A549 (cell line): ENCODE measurements at regions not wholly inside any gene's neighbourhood (a gene's known extent, or its start where the extent isn't known, plus 50 kb on each side); places are given as distances from the start of the nearest gene placed in this dataset.
A peak's percentile ranks its signal among the peaks of the same experiment; 100 is the strongest.

Experiments
- ATAC-seq, 2 experiments: fragments of 200-7000 bp in 1 of 2; fragments of >200 bp in 1 of 2; cut with Nextera tagmentation in 1 of 2; cut with Tn5 transposase in 1 of 2; 3 replicates each; pipeline versions ENCODE4 v1.8.0 to v1.9.1; 2018 to 2020; ENCODE audit warnings: mild to moderate bottlenecking in 1 of 2, moderate library complexity in 1 of 2
- CTCF ChIA-PET: fragments of 300-600 bp; sonication (Branson Sonifier 250); formaldehyde crosslinking; extraction: SDS; loops from one replicate; lab custom pipeline; 2021; ENCODE audit warnings: antibody characterized with exemption, inconsistent platforms; lab: Yijun Ruan, JAX
- POLR2A ChIA-PET: fragments of 350-600 bp; formaldehyde crosslinking; extraction: SDS; loops from one replicate; lab custom pipeline; 2021; ENCODE audit warnings: antibody characterized with exemption, inconsistent platforms; lab: Yijun Ruan, JAX
- DNase-seq, 2 experiments: peaks; one replicate each; pipeline versions ENCODE4 v3.0.0 to v3.0.0-alpha.2; 2011 to 2016; ENCODE audit warnings: low read depth in 1 of 2, low spot score in 1 of 2
- FAIRE-seq: peaks from 2 replicates; lab custom pipeline; 2011; peaks lifted over from hg19 to GRCh38; lab: Jason Lieb, UNC
- H3K27ac ChIP-seq, 2 experiments: fragments of >200 bp; sonication (Bioruptor Twin); formaldehyde crosslinking; 3 replicates each; pipeline ENCODE4 v1.5.1; 2016 to 2017
- H3K4me1 ChIP-seq: fragments of >200 bp; sonication (Bioruptor Twin); formaldehyde crosslinking; 3 replicates; pipeline ENCODE4 v1.6.1; 2016
- H3K4me2 ChIP-seq: fragments of >200 bp; sonication (Bioruptor Twin); formaldehyde crosslinking; 3 replicates; pipeline ENCODE4 v1.6.1; 2016
- H3K4me3 ChIP-seq: fragments of >200 bp; sonication (Bioruptor Twin); formaldehyde crosslinking; 3 replicates; pipeline ENCODE4 v1.5.1; 2016
- H3K9me3 ChIP-seq: fragments of >200 bp; sonication (Bioruptor Twin); formaldehyde crosslinking; 3 replicates; pipeline ENCODE4 v1.6.1; 2016
- BCL3 ChIP-seq: fragments of >200 bp; sonication (Bioruptor Twin); formaldehyde crosslinking; IDR thresholded peaks from 3 replicates; pipeline ENCODE4 v1.6.1; 2016
- BHLHE40 ChIP-seq: IDR thresholded peaks from 2 replicates; pipeline ENCODE4 v1.6.1; 2012; ENCODE audit warnings: low read depth, low read length, inconsistent platforms
- CBX8 ChIP-seq: fragments of 200-600 bp; sonication (generic); IDR thresholded peaks from 2 replicates; pipeline ENCODE4 v1.6.1; 2016
- CHD4 ChIP-seq: fragments of 200-600 bp; sonication (generic); IDR thresholded peaks from 2 replicates; pipeline ENCODE4 v1.6.1; 2016; ENCODE audit warnings: antibody characterized with exemption, mild to moderate bottlenecking, borderline replicate concordance
- CTCF ChIP-seq: fragments of >200 bp; sonication (Bioruptor Twin); formaldehyde crosslinking; IDR thresholded peaks from 3 replicates; pipeline ENCODE4 v1.5.1; 2016
- ELK1 ChIP-seq: fragments of 150-350 bp; IDR thresholded peaks from 2 replicates; pipeline ENCODE4 v1.6.1; 2014; ENCODE audit warnings: low read depth, mild to moderate bottlenecking, low read length
- ESRRA ChIP-seq: fragments of 150-350 bp; IDR thresholded peaks from 2 replicates; pipeline ENCODE4 v1.6.1; 2014; ENCODE audit warnings: mild to moderate bottlenecking, low read length, borderline replicate concordance
- FOSL2 ChIP-seq, 2 experiments: fragments of 450-650 bp in 1 of 2; fragments of >200 bp in 1 of 2; sonication (Bioruptor Twin) in 1 of 2; formaldehyde crosslinking; IDR thresholded peaks; 2 replicates each; pipeline versions ENCODE4 v1.5.0 to v1.6.1; 2016 to 2020; ENCODE audit warnings: mild to moderate bottlenecking in 1 of 2, moderate library complexity in 1 of 2
- FOXS1 ChIP-seq: fragments of 250-450 bp; sonication (Bioruptor Pico); IDR thresholded peaks from 2 replicates; pipeline ENCODE4 v1.5.0; 2020; ENCODE audit warnings: mild to moderate bottlenecking, moderate library complexity
- HDAC2 ChIP-seq: fragments of 200-600 bp; sonication (generic); IDR thresholded peaks from 2 replicates; pipeline ENCODE4 v1.6.1; 2016
- HOXA7 ChIP-seq: fragments of 250-450 bp; sonication (Bioruptor Pico); IDR thresholded peaks from 2 replicates; pipeline ENCODE4 v1.5.0; 2020; ENCODE audit warnings: mild to moderate bottlenecking, moderate library complexity
- HOXB13 ChIP-seq: fragments of 250-450 bp; sonication (Bioruptor Pico); IDR thresholded peaks from 2 replicates; pipeline ENCODE4 v1.5.0; 2020; ENCODE audit warnings: low read depth, mild to moderate bottlenecking, moderate library complexity
- KDM1A ChIP-seq: fragments of 200-600 bp; sonication (generic); IDR thresholded peaks from 2 replicates; pipeline ENCODE4 v1.6.1; 2016; ENCODE audit warnings: low read depth, mild to moderate bottlenecking
- KDM5A ChIP-seq: fragments of 200-600 bp; sonication (generic); IDR thresholded peaks from 2 replicates; pipeline ENCODE4 v1.6.1; 2016; ENCODE audit warnings: antibody characterized with exemption, mild to moderate bottlenecking
- NPAS2 ChIP-seq: fragments of 250-450 bp; sonication (Bioruptor Pico); IDR thresholded peaks from 2 replicates; pipeline ENCODE4 v1.8.0; 2022; ENCODE audit warnings: mild to moderate bottlenecking, moderate library complexity, borderline replicate concordance
- RAD21 ChIP-seq, 2 experiments: fragments of >200 bp in 1 of 2; sonication (Bioruptor Twin) in 1 of 2; formaldehyde crosslinking in 1 of 2; IDR thresholded peaks in 1 of 2; conservative IDR thresholded peaks in 1 of 2; 2 replicates in 1 of 2; 3 replicates in 1 of 2; pipeline ENCODE4 v1.6.1; 2012 to 2018; ENCODE audit warnings: inconsistent platforms in 1 of 2
- RNF2 ChIP-seq: fragments of 200-600 bp; sonication (generic); IDR thresholded peaks from 2 replicates; pipeline ENCODE4 v1.6.1; 2016; ENCODE audit warnings: low read depth, mild to moderate bottlenecking, antibody characterized with exemption, moderate library complexity, borderline replicate concordance
- SMC3 ChIP-seq: fragments of >200 bp; sonication (Bioruptor Twin); formaldehyde crosslinking; IDR thresholded peaks from 3 replicates; pipeline ENCODE4 v1.6.1; 2018; ENCODE audit warnings: inconsistent platforms
- TP53 ChIP-seq: fragments of 250-450 bp; sonication (Bioruptor Pico); IDR thresholded peaks from 2 replicates; pipeline ENCODE4 v1.5.0; 2021; ENCODE audit warnings: mild to moderate bottlenecking, moderate library complexity
- USF2 ChIP-seq: fragments of 450-650 bp; IDR thresholded peaks from 2 replicates; pipeline ENCODE4 v1.6.1; 2014; ENCODE audit warnings: antibody characterized with exemption
- ZFP36 ChIP-seq: fragments of 450-650 bp; IDR thresholded peaks from 2 replicates; pipeline ENCODE4 v1.6.1; 2014; ENCODE audit warnings: borderline replicate concordance; ENCODE audit not compliant: partially characterized antibody
- WGBS: methylation state at CpG from one replicate; pipeline ENCODE4 v1.1.6; 2017; ENCODE audit errors: missing lambda C conversion rate; 5-methylcytosine and 5-hydroxymethylcytosine counted together
- TF ChIP-seq, protein P1 (sequence below): fragments of >200 bp; sonication (Bioruptor Twin); formaldehyde crosslinking; IDR thresholded peaks from 2 replicates; pipeline ENCODE4 v1.6.1; 2016

DNA sequence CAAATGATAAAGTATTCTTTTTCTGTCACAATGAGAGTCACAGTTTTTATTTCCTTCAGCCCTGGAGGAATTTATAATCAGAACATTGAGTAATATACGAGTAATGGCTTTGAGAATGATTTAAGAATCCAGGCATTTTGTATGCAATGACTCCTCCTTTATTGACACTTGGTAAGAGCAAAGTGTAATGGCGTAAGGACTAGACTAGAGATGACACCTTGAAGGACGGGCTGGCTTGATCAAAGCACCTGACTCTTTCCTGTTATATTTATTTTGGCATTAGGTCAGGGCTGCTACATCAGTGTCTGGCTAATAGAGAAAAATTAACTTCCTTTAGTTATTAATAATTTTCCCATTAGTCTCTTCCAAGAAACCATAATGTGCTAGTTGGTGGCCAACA lies 482.4 kb upstream of the GCFC2 start:
- ChIA-PET CTCF (no interaction called here), POLR2A (no interaction called here)
- DNase-seq, result peak in 1 of 2 experiments; percentile 35
- H3K4me2 ChIP-seq, result no peak overlapping the region
- FAIRE-seq, result no peak
- ATAC-seq, result no peak
- H3K27ac ChIP-seq, result no peak overlapping the region
- H3K9me3 ChIP-seq, result 0 out of 3 replicates have a peak, but pooled peaks cover 5% of the 10 kb centered on the region
- no peaks in the 10 kb centered on the region for H3K4me1 ChIP-seq
- no peak overlapping the region for H3K4me3 ChIP-seq
- TF ChIP-seq KDM5A, result no peak
- WGBS, result 9% methylated on average over 3 of the region's 3 CpGs

DNA sequence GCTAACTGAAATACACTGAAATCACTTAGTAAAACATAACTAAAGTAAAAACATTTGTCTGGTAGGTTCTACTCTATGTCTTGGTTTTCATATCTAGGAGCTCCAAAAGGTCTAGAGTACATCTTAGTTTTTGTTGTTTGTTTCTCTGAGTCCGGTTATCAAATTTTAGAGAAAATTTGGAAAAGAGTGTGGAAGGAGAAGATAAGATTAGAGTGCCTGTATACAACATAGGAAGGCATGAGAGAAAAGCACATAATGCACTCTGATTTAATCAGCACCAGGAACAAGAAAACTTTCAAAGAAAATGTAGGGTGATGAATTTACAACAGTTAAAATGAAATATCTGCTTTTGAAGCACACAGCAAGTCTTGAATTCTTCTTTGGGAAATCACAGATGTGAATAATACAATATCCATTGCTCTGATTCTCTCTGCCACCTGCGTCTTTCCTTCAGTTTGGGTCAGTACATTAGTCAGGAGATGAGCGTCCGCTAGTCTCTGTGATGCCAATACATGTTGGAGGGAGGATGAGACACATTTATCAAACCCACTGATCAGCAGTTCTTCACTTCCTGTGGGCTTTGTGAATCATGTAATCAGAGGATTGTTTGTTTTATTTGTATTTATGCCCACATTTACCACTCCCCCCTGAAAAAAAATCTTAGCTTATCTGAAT lies 477.8 kb upstream of the GCFC2 start:
- POLR2A ChIA-PET, result no interaction called here
- Histone ChIP-seq H3K4me1 (no peaks in the 10 kb centered on the region), H3K9me3 (0 out of 3 replicates have a peak, but pooled peaks cover 12% of the 10 kb centered on the region), H3K4me2 (no peak overlapping the region), H3K4me3 (no peak overlapping the region), H3K27ac (no peak overlapping the region)
- 40% methylated on average over 4 of the region's 4 CpGs for WGBS
- no peak for DNase-seq
- no peak for FAIRE-seq
- no peak for ATAC-seq
- TF ChIP-seq FOSL2 (IDR thresholded peaks at IDR 0.05) (no peak), FOSL2 (CRISPR knock-in tag; IDR thresholded peaks at IDR 0.05) (no peak), ZFP36 (no peak), BCL3 (no peak), FOXS1 (CRISPR knock-in tag) (no peak), SMC3 (no peak), NPAS2 (CRISPR knock-in tag) (no peak), BHLHE40 (no peak), HDAC2 (no peak)
- CTCF ChIA-PET, result interaction anchor here (1.3 kb wide), 1 partner anchor 10 kb away, joined by 3 read pairs; no protein-coding TSS in a partner anchor

DNA sequence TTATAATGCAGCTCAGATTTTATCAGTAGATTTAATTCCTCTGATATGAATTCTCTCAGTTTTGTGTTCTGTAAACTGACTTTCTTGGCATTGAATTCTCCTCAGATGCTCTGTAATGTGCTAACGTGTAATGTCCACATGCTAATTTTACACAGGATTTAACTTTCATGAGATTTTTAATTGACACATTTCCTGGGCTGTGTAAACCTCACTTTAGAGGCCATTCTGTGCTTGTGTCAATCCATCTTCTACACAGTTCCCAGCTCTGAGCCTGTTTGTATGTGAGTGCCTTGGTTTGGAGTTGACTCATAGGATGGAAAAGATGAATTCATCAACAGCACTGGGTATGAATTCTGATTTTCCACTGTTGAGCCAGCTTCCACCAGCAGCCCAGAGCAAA lies 476.7 kb upstream of the GCFC2 start:
- H3K4me3 ChIP-seq, result no peak overlapping the region
- ChIA-PET CTCF (no interaction called here), POLR2A (no interaction called here)
- WGBS, result 29% methylated on average over 1 of the region's 1 CpG
- TF ChIP-seq CHD4, result no peak
- TF ChIP-seq, protein P1, sequence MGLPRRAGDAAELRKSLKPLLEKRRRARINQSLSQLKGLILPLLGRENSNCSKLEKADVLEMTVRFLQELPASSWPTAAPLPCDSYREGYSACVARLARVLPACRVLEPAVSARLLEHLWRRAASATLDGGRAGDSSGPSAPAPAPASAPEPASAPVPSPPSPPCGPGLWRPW, result no peak
- TF ChIP-seq CTCF, result no peak
- no peak for TF ChIP-seq TP53
- TF ChIP-seq KDM1A, result no peak
- no peak for TF ChIP-seq HOXB13
- TF ChIP-seq ESRRA, result no peak
- TF ChIP-seq ZFP36, result no peak
- TF ChIP-seq NPAS2 (CRISPR knock-in tag), result no peak
- DNase-seq (no peak), ATAC-seq (no peak), FAIRE-seq (no peak)
- no peak overlapping the region for H3K27ac ChIP-seq
- H3K9me3 ChIP-seq, result 0 out of 3 replicates have a peak, but pooled peaks cover 12% of the 10 kb centered on the region
- no peak overlapping the region for H3K4me2 ChIP-seq
- H3K4me1 ChIP-seq, result no peaks in the 10 kb centered on the region

DNA sequence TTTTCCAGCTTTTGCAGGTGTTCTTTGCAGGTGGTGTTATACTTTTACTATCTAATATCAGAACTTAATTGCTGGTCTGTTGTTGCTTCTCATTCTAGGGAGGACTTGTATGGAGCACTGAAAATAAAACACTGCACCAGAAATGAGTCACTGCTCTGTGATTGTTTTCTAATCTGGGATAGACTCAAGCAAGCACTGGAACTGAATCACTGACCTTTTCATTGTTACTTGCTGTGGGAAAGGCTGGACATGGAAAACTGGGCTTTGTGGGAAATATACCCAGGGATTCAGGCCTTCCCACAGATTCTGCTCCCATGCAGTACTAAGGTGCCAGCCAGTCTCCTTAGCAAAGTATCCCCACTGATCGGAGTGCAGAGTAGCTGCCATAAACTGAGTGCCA lies 470.0 kb upstream of the GCFC2 start:
- DNase-seq (no peak), ATAC-seq (no peak), FAIRE-seq (no peak)
- POLR2A ChIA-PET, result no interaction called here
- Histone ChIP-seq H3K9me3 (0 out of 3 replicates have a peak, but pooled peaks cover 6% of the 10 kb centered on the region), H3K4me2 (no peak overlapping the region), H3K4me3 (no peak overlapping the region), H3K4me1 (no peaks in the 10 kb centered on the region), H3K27ac (no peak overlapping the region)
- CTCF ChIA-PET, result no interaction called here
- no peak for TF ChIP-seq CBX8
- TF ChIP-seq RNF2, result no peak
- no peak for TF ChIP-seq USF2
- TF ChIP-seq ELK1, result no peak
- no peak for TF ChIP-seq TP53
- no peak for TF ChIP-seq HOXA7 (CRISPR knock-in tag)
- TF ChIP-seq RAD21 (conservative IDR thresholded peaks at IDR 0.05 in 1 of 2, IDR thresholded peaks at IDR 0.05 in 1 of 2), result no peak
- 15% methylated on average over 1 of the region's 1 CpG for WGBS
